SK-N-SH (cell line): ENCODE measurements at regions not wholly inside any gene's neighbourhood (a gene's known extent, or its start where the extent isn't known, plus 50 kb on each side); places are given as distances from the start of the nearest gene placed in this dataset.

ENCODE experiments used
- CTCF ChIA-PET: fragments of 300-600, 350-600 bp; formaldehyde crosslinking; extraction: SDS; loops from one replicate; lab custom pipeline; 2021; lab: Yijun Ruan, JAX
- POLR2A ChIA-PET: fragments of 350-600 bp; sonication (Branson Sonifier 250); formaldehyde crosslinking; extraction: SDS; loops from one replicate; lab custom pipeline; 2020; ENCODE audit warnings: antibody characterized with exemption, inconsistent platforms; lab: Yijun Ruan, JAX
- DNase-seq: peaks from one replicate; pipeline ENCODE4 v3.0.0; 2012
- H2AFZ ChIP-seq: fragments of 200-600 bp; sonication (generic); 2 replicates; pipeline ENCODE4 v1.8.1; 2016; ENCODE audit warnings: antibody characterized with exemption, mild to moderate bottlenecking, low read depth
- H3F3A ChIP-seq: fragments of 200-600 bp; sonication (generic); replicated peaks from 2 replicates; pipeline ENCODE3; 2016; ENCODE audit warnings: antibody characterized with exemption, mild to moderate bottlenecking; ENCODE audit not compliant: insufficient read depth
- H3K27ac ChIP-seq, 2 experiments: fragments of 200-500 bp in 1 of 2; fragments of 200-600 bp in 1 of 2; sonication (Bioruptor generic) in 1 of 2; sonication (generic), shearing (Covaris generic) in 1 of 2; 2 replicates each; pipeline versions ENCODE4 v1.5.1 to v1.6.1; 2014 to 2016; ENCODE audit warnings: low read depth in 2 of 2, inconsistent platforms in 1 of 2, low read length in 1 of 2, mild to moderate bottlenecking in 1 of 2, mixed read lengths in 1 of 2
- H3K27me3 ChIP-seq: fragments of 200-600 bp; sonication (generic), shearing (Covaris generic); 2 replicates; pipeline ENCODE4 v1.6.1; 2016; ENCODE audit warnings: mixed run types; ENCODE audit not compliant: insufficient read depth
- H3K36me3 ChIP-seq, 2 experiments: fragments of 200-500 bp in 1 of 2; fragments of 200-600 bp in 1 of 2; sonication (Bioruptor generic) in 1 of 2; sonication (generic) in 1 of 2; replicated peaks in 1 of 2; 2 replicates each; pipeline versions ENCODE3 to v1.5.1; 2014 to 2016; ENCODE audit warnings: low read length in 1 of 2, mild to moderate bottlenecking in 1 of 2; ENCODE audit not compliant: insufficient read depth in 2 of 2, control insufficient read depth in 1 of 2
- H3K4me1 ChIP-seq, 2 experiments: fragments of 200-500 bp in 1 of 2; fragments of 200-600 bp in 1 of 2; sonication (Bioruptor generic) in 1 of 2; sonication (generic), shearing (Covaris generic) in 1 of 2; 2 replicates each; pipeline versions ENCODE4 v1.5.1 to v1.6.1; 2014 to 2016; ENCODE audit warnings: low read depth in 1 of 2, low read length in 1 of 2, mixed run types in 1 of 2; ENCODE audit not compliant: insufficient read depth in 2 of 2, control insufficient read depth in 1 of 2
- H3K4me2 ChIP-seq: fragments of 200-600 bp; sonication (generic), shearing (Covaris generic); 2 replicates; pipeline ENCODE4 v1.6.1; 2017; ENCODE audit warnings: mixed run types
- H3K4me3 ChIP-seq, 2 experiments: fragments of 200-500 bp in 1 of 2; fragments of 200-600 bp in 1 of 2; sonication (Bioruptor generic) in 1 of 2; sonication (generic), shearing (Covaris generic) in 1 of 2; 2 replicates each; pipeline versions ENCODE4 v1.5.1 to v1.8.1; 2014 to 2016; ENCODE audit warnings: low read depth in 2 of 2, inconsistent platforms in 1 of 2, low read length in 1 of 2, mild to moderate bottlenecking in 1 of 2, mixed read lengths in 1 of 2, moderate library complexity in 1 of 2
- H3K79me2 ChIP-seq: fragments of 200-600 bp; sonication (generic); 2 replicates; pipeline ENCODE4 v1.8.1; 2017; ENCODE audit warnings: mild to moderate bottlenecking; ENCODE audit not compliant: insufficient read depth
- H3K9ac ChIP-seq: fragments of 200-600 bp; sonication (generic); 2 replicates; pipeline ENCODE4 v1.6.1; 2017; ENCODE audit warnings: mixed run types
- H3K9me2 ChIP-seq: fragments of 200-600 bp; sonication (generic); 2 replicates; pipeline ENCODE4 v1.6.1; 2017; ENCODE audit warnings: mixed run types
- H3K9me3 ChIP-seq: fragments of 200-600 bp; sonication (generic); 2 replicates; pipeline ENCODE4 v1.6.1; 2017; ENCODE audit warnings: mixed run types, mild to moderate bottlenecking, moderate library complexity
- H4K20me1 ChIP-seq: fragments of 200-600 bp; sonication (generic); 2 replicates; pipeline ENCODE4 v1.6.1; 2017; ENCODE audit warnings: mild to moderate bottlenecking, mixed run types; ENCODE audit not compliant: insufficient read depth
- CHD2 ChIP-seq: fragments of 150-350 bp; IDR thresholded peaks from 2 replicates; pipeline ENCODE4 v1.6.1; 2018; ENCODE audit warnings: low read length; ENCODE audit not compliant: partially characterized antibody
- ELF1 ChIP-seq: IDR thresholded peaks from 2 replicates; pipeline ENCODE4 v1.4.0; 2012
- EP300 ChIP-seq, 2 experiments: IDR thresholded peaks; 2 replicates each; pipeline versions ENCODE4 v1.4.0 to v1.6.1; 2012; ENCODE audit warnings: borderline replicate concordance in 1 of 2, low read depth in 1 of 2, low read length in 1 of 2
- FOSL2 ChIP-seq: IDR thresholded peaks from 2 replicates; pipeline ENCODE4 v1.4.0; 2012; ENCODE audit warnings: low read depth, mild to moderate bottlenecking, moderate library complexity, borderline replicate concordance
- FOXM1 ChIP-seq: IDR thresholded peaks from 2 replicates; pipeline ENCODE4 v1.4.0; 2012; ENCODE audit warnings: low read depth, mild to moderate bottlenecking
- MEF2A ChIP-seq: IDR thresholded peaks from 2 replicates; pipeline ENCODE4 v1.4.0; 2012; ENCODE audit warnings: low read depth, borderline replicate concordance
- NFIC ChIP-seq: IDR thresholded peaks from 2 replicates; pipeline ENCODE4 v1.4.0; 2012; ENCODE audit warnings: borderline replicate concordance
- POLR2AphosphoS5 ChIP-seq: IDR thresholded peaks from 2 replicates; pipeline ENCODE4 v1.6.1; 2012; ENCODE audit warnings: low read depth, low read length
- RFX5 ChIP-seq: IDR thresholded peaks from 2 replicates; pipeline ENCODE4 v1.6.1; 2012; ENCODE audit warnings: mild to moderate bottlenecking, improper control_type of control experiment, low read length
- RXRA ChIP-seq: IDR thresholded peaks from 2 replicates; pipeline ENCODE4 v1.4.0; 2012; ENCODE audit warnings: low read depth, mild to moderate bottlenecking, borderline replicate concordance
- SIN3A ChIP-seq: IDR thresholded peaks from 2 replicates; pipeline ENCODE4 v1.6.1; 2012; ENCODE audit warnings: low read depth, mild to moderate bottlenecking, low read length, moderate library complexity, borderline replicate concordance
- SMC3 ChIP-seq: IDR thresholded peaks from 2 replicates; pipeline ENCODE4 v1.6.1; 2012; ENCODE audit warnings: low read depth, low read length, improper control_type of control experiment
- TCF12 ChIP-seq: IDR thresholded peaks from 2 replicates; pipeline ENCODE4 v1.4.0; 2012
- YY1 ChIP-seq: IDR thresholded peaks from 2 replicates; pipeline ENCODE4 v1.4.0; 2012; ENCODE audit warnings: low read depth, mild to moderate bottlenecking
- WGBS: methylation state at CpG from one replicate; pipeline ENCODE4 v1.1.6; 2017; ENCODE audit warnings: low lambda C conversion rate; 5-methylcytosine and 5-hydroxymethylcytosine counted together
- TF ChIP-seq, protein P1 (sequence below): IDR thresholded peaks from 2 replicates; pipeline ENCODE4 v1.4.0; 2012; ENCODE audit warnings: low read depth
- TF ChIP-seq, protein P2 (sequence below): fragments of 200-600 bp; sonication (generic); IDR thresholded peaks from 2 replicates; pipeline ENCODE4 v1.6.1; 2017; ENCODE audit warnings: antibody characterized with exemption, mild to moderate bottlenecking, moderate library complexity
- TF ChIP-seq, protein P3 (sequence below): IDR thresholded peaks from 2 replicates; pipeline ENCODE4 v1.4.0; 2012; ENCODE audit warnings: low read depth, borderline replicate concordance
- TF ChIP-seq, protein P4 (sequence below): fragments of 150-350 bp; IDR thresholded peaks from 2 replicates; pipeline ENCODE4 v1.6.1; 2016; ENCODE audit warnings: mild to moderate bottlenecking, low read depth, low read length

DNA sequence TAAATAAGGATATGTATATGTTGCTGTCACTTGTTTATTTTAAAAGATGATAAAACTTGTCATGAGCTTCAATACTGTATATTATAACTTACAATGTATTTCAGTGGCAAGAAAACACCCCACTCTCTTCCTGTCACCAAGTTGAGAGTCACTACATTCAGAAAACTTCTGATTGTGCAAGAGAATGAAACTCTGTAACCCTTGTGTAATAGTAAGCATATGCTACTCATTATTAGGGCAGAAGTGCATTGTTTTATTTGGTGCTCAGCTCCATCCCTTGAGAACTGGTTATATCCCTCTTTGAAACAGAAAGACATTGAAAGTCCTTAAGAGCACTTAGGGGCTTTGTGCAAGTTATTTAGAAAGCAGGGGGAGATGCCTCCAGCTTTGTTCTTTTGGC is 594.5 kb downstream of the ARAP2 start:
- no peaks in the 10 kb centered on the region for H3K27me3 ChIP-seq
- no peaks in the 10 kb centered on the region for H3K79me2 ChIP-seq
- H3K4me3 ChIP-seq = no peak overlapping the region
- H3K9me2 ChIP-seq = no peaks in the 10 kb centered on the region
- no peak overlapping the region for H3K4me2 ChIP-seq
- no peak for DNase-seq
- H3K27ac ChIP-seq = no peak overlapping the region
- H3F3A ChIP-seq = no peaks in the 10 kb centered on the region
- H3K4me1 ChIP-seq = no peaks in the 10 kb centered on the region
- TF ChIP-seq CHD2 = no peak
- TF ChIP-seq NFIC = no peak
- TF ChIP-seq RXRA = no peak
- no peak for TF ChIP-seq RFX5
- no peak for TF ChIP-seq POLR2AphosphoS5
- TF ChIP-seq, protein P1, sequence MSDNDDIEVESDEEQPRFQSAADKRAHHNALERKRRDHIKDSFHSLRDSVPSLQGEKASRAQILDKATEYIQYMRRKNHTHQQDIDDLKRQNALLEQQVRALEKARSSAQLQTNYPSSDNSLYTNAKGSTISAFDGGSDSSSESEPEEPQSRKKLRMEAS = no peak
- TF ChIP-seq, protein P2, sequence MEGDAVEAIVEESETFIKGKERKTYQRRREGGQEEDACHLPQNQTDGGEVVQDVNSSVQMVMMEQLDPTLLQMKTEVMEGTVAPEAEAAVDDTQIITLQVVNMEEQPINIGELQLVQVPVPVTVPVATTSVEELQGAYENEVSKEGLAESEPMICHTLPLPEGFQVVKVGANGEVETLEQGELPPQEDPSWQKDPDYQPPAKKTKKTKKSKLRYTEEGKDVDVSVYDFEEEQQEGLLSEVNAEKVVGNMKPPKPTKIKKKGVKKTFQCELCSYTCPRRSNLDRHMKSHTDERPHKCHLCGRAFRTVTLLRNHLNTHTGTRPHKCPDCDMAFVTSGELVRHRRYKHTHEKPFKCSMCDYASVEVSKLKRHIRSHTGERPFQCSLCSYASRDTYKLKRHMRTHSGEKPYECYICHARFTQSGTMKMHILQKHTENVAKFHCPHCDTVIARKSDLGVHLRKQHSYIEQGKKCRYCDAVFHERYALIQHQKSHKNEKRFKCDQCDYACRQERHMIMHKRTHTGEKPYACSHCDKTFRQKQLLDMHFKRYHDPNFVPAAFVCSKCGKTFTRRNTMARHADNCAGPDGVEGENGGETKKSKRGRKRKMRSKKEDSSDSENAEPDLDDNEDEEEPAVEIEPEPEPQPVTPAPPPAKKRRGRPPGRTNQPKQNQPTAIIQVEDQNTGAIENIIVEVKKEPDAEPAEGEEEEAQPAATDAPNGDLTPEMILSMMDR = no peak
- TF ChIP-seq YY1 = no peak
- TF ChIP-seq EP300 (IDR thresholded peaks at IDR 0.05; ENCODE audit: borderline replicate concordance in 1 of 2, low read depth in 1 of 2, low read length in 1 of 2) = no peak
- TF ChIP-seq, protein P3, sequence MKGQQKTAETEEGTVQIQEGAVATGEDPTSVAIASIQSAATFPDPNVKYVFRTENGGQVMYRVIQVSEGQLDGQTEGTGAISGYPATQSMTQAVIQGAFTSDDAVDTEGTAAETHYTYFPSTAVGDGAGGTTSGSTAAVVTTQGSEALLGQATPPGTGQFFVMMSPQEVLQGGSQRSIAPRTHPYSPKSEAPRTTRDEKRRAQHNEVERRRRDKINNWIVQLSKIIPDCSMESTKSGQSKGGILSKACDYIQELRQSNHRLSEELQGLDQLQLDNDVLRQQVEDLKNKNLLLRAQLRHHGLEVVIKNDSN = no peak
- TF ChIP-seq, protein P4, sequence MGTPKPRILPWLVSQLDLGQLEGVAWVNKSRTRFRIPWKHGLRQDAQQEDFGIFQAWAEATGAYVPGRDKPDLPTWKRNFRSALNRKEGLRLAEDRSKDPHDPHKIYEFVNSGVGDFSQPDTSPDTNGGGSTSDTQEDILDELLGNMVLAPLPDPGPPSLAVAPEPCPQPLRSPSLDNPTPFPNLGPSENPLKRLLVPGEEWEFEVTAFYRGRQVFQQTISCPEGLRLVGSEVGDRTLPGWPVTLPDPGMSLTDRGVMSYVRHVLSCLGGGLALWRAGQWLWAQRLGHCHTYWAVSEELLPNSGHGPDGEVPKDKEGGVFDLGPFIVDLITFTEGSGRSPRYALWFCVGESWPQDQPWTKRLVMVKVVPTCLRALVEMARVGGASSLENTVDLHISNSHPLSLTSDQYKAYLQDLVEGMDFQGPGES = no peak
- TF ChIP-seq FOSL2 = no peak
- TF ChIP-seq FOXM1 = no peak
- TF ChIP-seq MEF2A = no peak
- no peak for TF ChIP-seq TCF12
- no peak for TF ChIP-seq ELF1
- no peaks in the 10 kb centered on the region for H3K36me3 ChIP-seq
- no peak overlapping the region for H2AFZ ChIP-seq
- CTCF ChIA-PET = no interaction called here
- POLR2A ChIA-PET = no interaction called here
- H4K20me1 ChIP-seq = no peaks in the 10 kb centered on the region
- H3K9me3 ChIP-seq = no peaks in the 10 kb centered on the region; the same call in 1 of the 2 replicates
- H3K9ac ChIP-seq = no peak overlapping the region

DNA sequence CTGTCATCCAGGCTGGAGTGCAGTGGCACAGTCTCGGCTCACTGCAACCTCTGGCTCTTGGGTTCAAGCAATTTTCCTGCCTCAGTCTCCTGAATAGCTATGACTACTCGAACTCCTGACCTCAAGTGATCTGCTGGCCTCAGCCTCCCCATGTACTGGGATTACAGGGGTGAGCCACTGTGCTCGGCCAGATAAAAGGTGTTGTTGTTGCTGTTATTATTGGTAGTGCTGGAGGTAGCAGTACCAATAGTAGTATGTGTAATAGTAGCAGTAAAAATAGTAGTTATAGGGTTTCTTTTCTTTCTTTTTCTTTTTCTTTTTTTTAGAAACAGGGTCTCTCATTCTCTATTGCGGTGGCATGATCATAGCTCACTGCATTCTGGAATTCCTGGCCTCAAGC is 592.1 kb downstream of the ARAP2 start:
- no peaks in the 10 kb centered on the region; the same call in 1 of the 2 replicates for H3K9me3 ChIP-seq
- H2AFZ ChIP-seq = no peak overlapping the region
- no peaks in the 10 kb centered on the region for H3K36me3 ChIP-seq
- H3K4me2 ChIP-seq = no peak overlapping the region
- TF ChIP-seq SMC3 (no peak), SIN3A (no peak), FOXM1 (no peak), FOSL2 (no peak)
- H3K27ac ChIP-seq = no peak overlapping the region
- DNase-seq = no peak
- H3K79me2 ChIP-seq = no peaks in the 10 kb centered on the region
- H3K9ac ChIP-seq = no peak overlapping the region
- no peaks in the 10 kb centered on the region for H4K20me1 ChIP-seq
- no peaks in the 10 kb centered on the region for H3F3A ChIP-seq
- H3K27me3 ChIP-seq = no peaks in the 10 kb centered on the region
- CTCF ChIA-PET = no interaction called here
- no peak overlapping the region for H3K4me3 ChIP-seq
- H3K9me2 ChIP-seq = 0 out of 2 replicates have a peak, but pooled peaks cover 4% of the 10 kb centered on the region
- POLR2A ChIA-PET = no interaction called here
- WGBS = 5% methylated on average over 4 of the region's 4 CpGs
- H3K4me1 ChIP-seq = no peaks in the 10 kb centered on the region
